Vagina (tissue), 2 donors: ENCODE measurements at regions not wholly inside any gene's neighbourhood (a gene's known extent, or its start where the extent isn't known, plus 50 kb on each side); places are given as distances from the start of the nearest gene placed in this dataset.

Experiments used
- DNase-seq, 2 donors: peaks; one replicate each; pipeline ENCODE4 v3.0.0-alpha.2; 2017; ENCODE audit errors: extremely low spot score in 2 of 2
- H3K27ac ChIP-seq: fragments of 200-600 bp; sonication (generic); one replicate; pipeline ENCODE4 v1.5.1; 2019
- H3K27me3 ChIP-seq: fragments of 200-600 bp; sonication (generic); one replicate; pipeline ENCODE4 v1.5.1; 2019
- H3K36me3 ChIP-seq, 2 donors: fragments of 200-600 bp; sonication (generic); one replicate each; pipeline ENCODE4 v1.5.1; 2017 to 2019
- H3K4me1 ChIP-seq: fragments of 200-600 bp; sonication (generic); one replicate; pipeline ENCODE4 v1.5.1; 2019
- H3K4me3 ChIP-seq, 2 donors: fragments of 200-600 bp; sonication (generic); 1 replicate in 1 of 2; 2 replicates in 1 of 2; pipeline ENCODE4 v1.5.1; 2016 to 2019
- H3K9me3 ChIP-seq: fragments of 200-600 bp; sonication (generic); one replicate; pipeline ENCODE4 v1.5.1; 2019
- POLR2A ChIP-seq, 2 donors: fragments of 450-650 bp; IDR thresholded peaks; one replicate each; pipeline ENCODE4 v1.6.1; 2017; ENCODE audit warnings: antibody characterized with exemption in 2 of 2, mild to moderate bottlenecking in 2 of 2, moderate library complexity in 2 of 2
- POLR2AphosphoS5 ChIP-seq, 2 donors: sonication (generic); formaldehyde crosslinking; IDR thresholded peaks; one replicate each; pipeline ENCODE4 v1.9.0; 2017; ENCODE audit warnings: antibody characterized with exemption in 2 of 2, mild to moderate bottlenecking in 2 of 2, low read depth in 1 of 2; ENCODE audit not compliant: insufficient read depth in 1 of 2
- intact Hi-C: fragments of 100-400 bp; cut with DNase I; formaldehyde crosslinking; loops from one replicate; pipeline ENCODE4 v1.15.1; 2023
- TF ChIP-seq, protein P1 (sequence below), 3 experiments: fragments of 450-650 bp in 2 of 3; fragments of 200-600 bp in 1 of 3; sonication (generic) in 1 of 3; IDR thresholded peaks; one replicate each; pipeline ENCODE4 v1.5.1; 2017 to 2019; ENCODE audit warnings: antibody characterized with exemption in 3 of 3, mild to moderate bottlenecking in 2 of 3, moderate library complexity in 2 of 3

DNA sequence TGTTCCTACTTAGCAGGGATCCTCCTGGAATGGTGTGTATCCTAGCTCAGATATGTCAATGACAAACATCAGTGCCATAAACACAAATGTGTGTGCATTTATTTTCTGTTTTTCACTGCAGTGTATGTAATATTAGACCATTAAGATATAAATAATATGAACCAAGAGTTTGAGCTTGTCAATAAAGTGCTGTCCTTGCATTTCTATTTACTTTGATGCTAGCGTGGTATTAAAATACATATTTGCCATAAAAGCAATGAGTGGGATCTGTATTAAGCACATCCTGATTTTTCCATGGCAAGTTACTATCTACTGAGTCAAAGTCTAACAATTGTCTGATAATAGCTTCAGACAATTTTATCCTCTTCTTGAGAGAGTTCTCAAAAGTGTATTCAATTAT, 157.6 kb downstream of the DIRAS2 start:
- intact Hi-C loops, result loop anchor here (5.0 kb wide), 1 partner anchor 1352 kb away; no protein-coding TSS in a partner anchor
- Histone ChIP-seq H3K27ac (no peak overlapping the region), H3K36me3 (no peaks in the 10 kb centered on the region), H3K27me3 (no peaks in the 10 kb centered on the region), H3K9me3 (no peaks in the 10 kb centered on the region), H3K4me3 (no peak overlapping the region), H3K4me1 (no peaks in the 10 kb centered on the region)
- TF ChIP-seq, protein P1, sequence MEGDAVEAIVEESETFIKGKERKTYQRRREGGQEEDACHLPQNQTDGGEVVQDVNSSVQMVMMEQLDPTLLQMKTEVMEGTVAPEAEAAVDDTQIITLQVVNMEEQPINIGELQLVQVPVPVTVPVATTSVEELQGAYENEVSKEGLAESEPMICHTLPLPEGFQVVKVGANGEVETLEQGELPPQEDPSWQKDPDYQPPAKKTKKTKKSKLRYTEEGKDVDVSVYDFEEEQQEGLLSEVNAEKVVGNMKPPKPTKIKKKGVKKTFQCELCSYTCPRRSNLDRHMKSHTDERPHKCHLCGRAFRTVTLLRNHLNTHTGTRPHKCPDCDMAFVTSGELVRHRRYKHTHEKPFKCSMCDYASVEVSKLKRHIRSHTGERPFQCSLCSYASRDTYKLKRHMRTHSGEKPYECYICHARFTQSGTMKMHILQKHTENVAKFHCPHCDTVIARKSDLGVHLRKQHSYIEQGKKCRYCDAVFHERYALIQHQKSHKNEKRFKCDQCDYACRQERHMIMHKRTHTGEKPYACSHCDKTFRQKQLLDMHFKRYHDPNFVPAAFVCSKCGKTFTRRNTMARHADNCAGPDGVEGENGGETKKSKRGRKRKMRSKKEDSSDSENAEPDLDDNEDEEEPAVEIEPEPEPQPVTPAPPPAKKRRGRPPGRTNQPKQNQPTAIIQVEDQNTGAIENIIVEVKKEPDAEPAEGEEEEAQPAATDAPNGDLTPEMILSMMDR (IDR thresholded peaks at IDR 0.05), result no peak
- TF ChIP-seq POLR2A (IDR thresholded peaks at IDR 0.05), result no peak
- no peak for TF ChIP-seq POLR2AphosphoS5 (IDR thresholded peaks at IDR 0.05; ENCODE audit: insufficient read depth in 1 of 2, low read depth in 1 of 2)
- DNase-seq, result no peak

DNA sequence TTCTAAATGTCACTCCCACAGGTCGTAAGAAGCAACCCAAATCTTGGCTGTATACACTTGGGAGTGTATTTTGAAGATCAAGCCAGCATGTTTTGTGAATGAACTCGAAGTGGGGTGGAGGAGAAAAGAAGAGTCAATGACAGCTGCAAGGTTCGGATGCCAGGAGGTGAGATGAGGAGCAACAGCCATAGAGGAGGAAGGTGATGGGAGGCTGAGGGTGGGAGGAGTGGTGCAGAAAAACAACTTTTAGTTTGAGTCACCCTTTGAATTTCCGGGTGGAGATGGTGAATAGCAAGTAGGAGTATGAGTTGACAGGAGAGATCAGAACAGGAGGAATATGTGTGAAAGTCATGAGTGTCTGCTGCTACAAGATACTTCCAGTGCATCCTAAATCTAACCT, 153.6 kb downstream of the DIRAS2 start:
- H3K36me3 ChIP-seq, result no peaks in the 10 kb centered on the region
- H3K4me3 ChIP-seq, result no peak overlapping the region
- intact Hi-C loops, result loop anchor here (5.0 kb wide), 1 partner anchor 1348 kb away; no protein-coding TSS in a partner anchor
- H3K9me3 ChIP-seq, result no peaks in the 10 kb centered on the region
- no peaks in the 10 kb centered on the region for H3K4me1 ChIP-seq
- H3K27ac ChIP-seq, result no peak overlapping the region
- no peak for DNase-seq
- H3K27me3 ChIP-seq, result no peaks in the 10 kb centered on the region
- TF ChIP-seq POLR2A (IDR thresholded peaks at IDR 0.05) (no peak), POLR2AphosphoS5 (IDR thresholded peaks at IDR 0.05; ENCODE audit: insufficient read depth in 1 of 2, low read depth in 1 of 2) (no peak)
- TF ChIP-seq, protein P1 (IDR thresholded peaks at IDR 0.05), result no peak

DNA sequence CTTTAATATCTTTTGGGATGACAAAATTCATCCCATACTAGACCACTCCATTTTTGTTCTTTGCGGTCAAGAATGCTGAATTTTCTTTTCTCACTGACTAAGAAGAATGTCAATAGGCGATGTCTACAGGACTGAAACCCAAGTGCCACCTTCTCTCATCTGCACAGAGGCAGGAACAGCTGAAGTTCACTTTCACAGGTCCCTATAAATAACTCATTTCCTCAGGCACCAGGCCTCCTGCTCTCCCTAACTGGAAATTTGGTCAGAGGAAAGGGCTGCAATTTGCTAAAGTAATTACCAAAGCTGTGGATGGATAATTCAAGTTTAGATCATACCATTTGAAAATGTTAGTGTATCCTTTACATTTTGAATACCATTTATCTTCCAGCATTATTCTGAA, 142.9 kb downstream of the DIRAS2 start:
- intact Hi-C loops, result no loop called here
- H3K4me1 ChIP-seq, result no peaks in the 10 kb centered on the region

DNA sequence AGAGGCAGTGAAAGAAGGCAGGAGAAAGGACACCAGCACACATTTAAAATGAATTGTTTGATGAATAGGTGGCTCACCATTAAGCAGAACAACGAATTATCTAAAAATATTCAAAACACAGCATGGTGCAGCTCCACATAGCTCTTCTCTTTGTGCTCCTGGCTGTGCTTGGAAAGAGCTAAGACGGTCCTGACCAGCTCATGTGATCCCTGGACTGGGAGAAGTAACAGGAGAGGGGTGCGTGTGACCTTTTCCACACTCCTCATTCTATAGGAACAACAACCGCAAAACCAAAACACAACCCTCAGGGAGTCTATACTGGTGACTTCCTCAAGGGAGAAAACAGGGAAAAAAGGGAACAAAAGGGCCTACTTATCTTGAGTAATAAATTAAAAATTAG, 140.5 kb downstream of the DIRAS2 start:
- intact Hi-C loops, result no loop called here

More for the DNA sequence above, 142.9 kb downstream of the DIRAS2 start:
- no peak for DNase-seq
- TF ChIP-seq POLR2AphosphoS5 (IDR thresholded peaks at IDR 0.05; ENCODE audit: insufficient read depth in 1 of 2, low read depth in 1 of 2), result no peak
- TF ChIP-seq, protein P1 (IDR thresholded peaks at IDR 0.05), result no peak
- no peak for TF ChIP-seq POLR2A (IDR thresholded peaks at IDR 0.05)
- Histone ChIP-seq H3K36me3 (no peaks in the 10 kb centered on the region), H3K4me3 (no peak overlapping the region), H3K27ac (no peak overlapping the region), H3K9me3 (no peaks in the 10 kb centered on the region), H3K27me3 (no peaks in the 10 kb centered on the region)

DNA sequence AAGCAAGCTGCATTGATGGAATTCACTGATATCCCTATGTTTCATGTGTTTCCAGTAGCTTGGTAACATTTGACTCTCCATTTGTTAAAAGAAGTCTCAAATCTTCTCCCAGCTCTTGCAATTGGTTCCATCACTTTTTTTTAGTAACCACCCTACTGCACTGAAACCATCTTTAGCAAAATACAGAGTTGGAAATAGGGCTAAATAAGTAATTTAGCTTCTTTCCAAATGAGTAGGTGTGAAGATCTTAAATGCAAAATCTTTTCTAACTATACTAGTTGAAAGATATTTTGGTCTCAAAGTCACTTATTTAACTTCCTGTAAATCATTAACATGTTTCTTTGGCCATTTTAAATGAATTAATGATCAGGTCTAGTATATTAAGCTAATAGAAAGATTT, 138.1 kb downstream of the DIRAS2 start:
- no peak for DNase-seq
- intact Hi-C loops, result no loop called here
- Histone ChIP-seq H3K27ac (no peak overlapping the region), H3K4me3 (no peak overlapping the region), H3K9me3 (no peaks in the 10 kb centered on the region), H3K36me3 (no peaks in the 10 kb centered on the region), H3K27me3 (no peaks in the 10 kb centered on the region), H3K4me1 (no peaks in the 10 kb centered on the region)
- TF ChIP-seq, protein P1 (IDR thresholded peaks at IDR 0.05), result no peak
- TF ChIP-seq POLR2AphosphoS5 (IDR thresholded peaks at IDR 0.05; ENCODE audit: insufficient read depth in 1 of 2, low read depth in 1 of 2) (no peak), POLR2A (IDR thresholded peaks at IDR 0.05) (no peak)

More for the DNA sequence above, 140.5 kb downstream of the DIRAS2 start:
- Histone ChIP-seq H3K9me3 (no peaks in the 10 kb centered on the region), H3K4me1 (no peaks in the 10 kb centered on the region), H3K36me3 (no peaks in the 10 kb centered on the region), H3K4me3 (no peak overlapping the region), H3K27me3 (no peaks in the 10 kb centered on the region), H3K27ac (no peak overlapping the region)
- DNase-seq, result no peak
- TF ChIP-seq, protein P1 (IDR thresholded peaks at IDR 0.05), result no peak
- TF ChIP-seq POLR2AphosphoS5 (IDR thresholded peaks at IDR 0.05; ENCODE audit: insufficient read depth in 1 of 2, low read depth in 1 of 2) (no peak), POLR2A (IDR thresholded peaks at IDR 0.05) (no peak)
